HG03097 (cell line): ENCODE measurements at regions not wholly inside any gene's neighbourhood (a gene's known extent, or its start where the extent isn't known, plus 50 kb on each side); places are given as distances from the start of the nearest gene placed in this dataset.
"Not testable (repeated sequence)": the region's sequence is repeated elsewhere in the genome, so short reads cannot be mapped to it uniquely, and the experiment has no call there.

Experiments
- ATAC-seq: cut with Tn5 transposase; IDR thresholded peaks from one replicate; pipeline ENCODE4 v1.9.1; 2021; ENCODE audit not compliant: unreplicated experiment, low FRiP score

DNA sequence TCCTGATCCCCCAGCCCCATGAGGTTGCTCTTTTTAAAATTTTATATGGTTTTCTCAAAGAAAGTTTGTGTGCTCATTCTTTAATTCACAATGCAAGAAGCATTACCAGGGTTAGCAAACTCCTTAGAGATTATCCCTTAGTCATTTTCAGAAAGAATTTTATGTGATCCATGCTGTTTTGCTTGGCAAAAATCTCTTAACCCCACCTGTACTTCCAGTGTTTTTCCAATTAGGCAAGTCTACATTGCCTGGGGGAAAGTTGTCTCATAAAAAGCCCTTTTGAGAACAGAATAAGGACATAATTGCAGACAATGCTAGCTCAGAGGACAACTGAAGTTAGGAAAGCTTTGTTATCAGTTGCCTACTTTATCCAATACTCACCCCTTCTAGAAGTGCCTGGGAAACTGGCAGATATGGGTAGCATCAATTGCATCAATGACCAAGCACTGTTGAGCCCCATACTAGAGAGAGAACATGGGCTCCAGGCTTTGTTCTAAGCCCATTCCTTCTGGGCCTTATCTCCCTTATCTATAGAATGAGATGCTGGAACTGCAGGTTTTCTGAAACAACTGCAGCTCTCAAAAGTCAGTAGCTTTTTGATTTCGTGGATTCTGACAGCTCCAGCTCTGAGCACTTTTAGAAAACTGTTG lies 265.9 kb upstream of the SPHKAP start:
- no peak for ATAC-seq

DNA sequence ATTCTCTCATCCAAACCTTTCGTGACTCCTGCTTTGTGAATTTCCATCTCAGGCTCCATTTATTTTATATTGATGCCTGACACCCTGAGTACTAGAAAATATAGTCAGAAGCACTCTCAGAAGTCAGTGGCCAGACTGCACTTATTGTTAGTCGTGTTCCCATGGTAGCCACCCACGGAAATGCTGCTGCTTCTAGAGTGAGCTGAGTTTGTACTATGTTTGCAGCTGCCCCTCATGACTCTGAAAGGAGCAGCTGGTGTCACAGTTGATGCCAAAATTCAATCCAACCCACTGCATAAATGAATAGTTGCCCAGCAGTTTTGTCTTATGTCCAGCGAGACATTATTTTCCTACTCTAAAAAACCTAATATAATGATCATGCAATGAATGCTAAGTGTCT lies 265.2 kb upstream of the SPHKAP start:
- no peak for ATAC-seq

DNA sequence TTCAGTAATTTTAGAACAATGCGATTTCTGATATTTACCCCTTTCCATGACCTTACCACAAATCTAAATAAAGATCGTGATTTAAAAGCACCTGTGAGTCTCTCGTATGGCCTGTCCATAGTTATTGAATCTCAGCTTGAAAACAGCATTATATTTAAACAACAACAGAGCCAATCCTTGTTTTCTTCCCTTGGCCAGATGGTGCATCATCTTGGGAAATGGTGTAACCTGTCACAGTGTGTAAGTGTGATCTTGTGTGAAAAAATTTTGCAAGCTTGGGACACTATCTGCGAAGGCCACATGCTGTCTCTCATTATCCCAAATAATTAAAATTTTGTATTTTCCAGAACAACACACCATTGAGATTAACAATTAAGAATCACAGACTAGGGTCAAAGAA lies 262.7 kb upstream of the SPHKAP start:
- ATAC-seq, result no peak

DNA sequence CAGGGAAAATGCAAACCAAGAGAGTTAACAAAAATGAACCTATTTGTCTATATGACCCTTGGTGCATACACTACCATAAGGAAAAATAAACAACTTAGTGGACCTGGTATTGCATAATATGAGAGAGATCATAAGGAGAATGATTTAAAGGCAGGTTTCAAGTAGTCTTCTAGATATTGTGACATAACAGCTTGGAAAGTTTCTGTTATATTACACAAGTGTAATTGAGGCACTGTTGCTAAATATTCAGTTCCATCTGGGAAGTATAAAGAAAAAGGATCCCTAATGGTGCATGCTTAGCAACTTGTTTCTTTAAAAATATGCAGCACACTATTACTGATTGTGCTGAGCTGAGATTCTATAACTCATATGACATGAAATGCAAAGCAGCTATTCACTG lies 252.2 kb upstream of the SPHKAP start:
- ATAC-seq, result no peak

DNA sequence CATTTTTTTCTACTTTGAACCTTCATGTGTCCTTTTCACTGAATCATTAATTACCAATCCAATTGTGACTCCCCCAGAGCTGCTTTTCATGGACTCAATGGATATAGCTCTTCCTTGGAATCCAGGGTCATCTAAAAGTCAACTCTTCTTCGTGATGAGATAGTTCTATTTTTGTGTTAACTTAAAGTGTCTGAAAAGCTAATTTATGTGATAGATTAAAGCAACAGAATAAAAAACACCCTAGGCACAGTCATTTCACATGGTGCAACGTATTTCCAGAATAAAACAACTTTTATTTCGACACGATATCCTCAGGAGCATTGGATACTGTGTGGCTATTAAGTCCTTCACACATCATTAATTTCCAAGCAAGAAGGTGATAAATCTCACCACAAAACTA lies 250.6 kb upstream of the SPHKAP start:
- ATAC-seq, result no peak

DNA sequence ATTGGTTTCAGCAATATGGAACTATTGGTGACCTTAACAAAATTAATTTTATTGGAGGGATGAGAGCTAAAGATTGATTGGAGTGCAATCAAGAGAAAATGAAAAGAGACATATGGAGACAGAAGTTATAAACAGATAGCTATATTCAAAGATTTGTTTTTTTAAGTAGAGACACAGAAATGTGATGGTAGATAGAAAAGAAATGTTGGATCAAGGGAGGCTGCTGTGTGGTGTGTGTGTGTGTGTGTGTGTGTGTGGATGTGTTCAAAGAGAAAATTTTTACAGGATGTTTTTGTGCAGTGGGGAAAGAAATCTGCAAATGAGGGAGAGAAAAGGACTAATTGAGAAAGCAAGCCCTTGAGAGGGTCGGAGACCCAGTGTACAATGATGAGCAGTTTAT lies 249.5 kb upstream of the SPHKAP start:
- ATAC-seq, result no peak

DNA sequence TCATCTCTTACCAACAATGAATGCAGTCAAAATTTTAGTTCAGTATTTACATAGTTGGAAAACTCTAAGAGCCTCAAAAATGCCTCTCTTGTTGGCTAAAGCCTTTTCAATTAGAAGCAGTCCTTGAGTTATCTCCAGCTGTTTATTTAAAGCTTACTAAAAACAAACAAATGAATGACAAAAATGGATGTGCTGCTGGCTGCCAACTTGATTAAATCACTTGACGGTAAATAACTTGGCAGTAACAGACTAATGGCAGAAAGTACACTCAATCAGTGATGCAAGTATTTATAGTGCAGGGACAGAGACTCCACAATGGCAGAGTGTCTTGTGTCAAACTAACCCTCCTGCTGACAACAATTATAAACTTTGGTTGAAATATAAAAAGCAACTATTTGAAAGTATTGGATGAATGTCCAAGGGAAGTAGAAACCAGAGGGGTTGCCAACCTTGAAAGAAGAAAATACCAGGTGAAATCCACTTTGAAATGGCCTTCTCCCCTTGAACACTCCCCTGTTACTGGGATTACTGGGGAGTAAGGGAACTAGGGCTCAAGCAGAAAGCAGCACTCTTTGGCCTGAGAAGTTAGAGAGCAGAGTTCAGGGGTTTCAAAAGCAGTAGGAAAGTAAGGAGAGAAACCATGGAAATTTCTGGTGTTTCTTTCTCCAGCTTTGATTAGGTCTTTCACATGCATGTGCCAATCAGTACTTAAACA lies 245.2 kb upstream of the SPHKAP start:
- ATAC-seq, result no peak

DNA sequence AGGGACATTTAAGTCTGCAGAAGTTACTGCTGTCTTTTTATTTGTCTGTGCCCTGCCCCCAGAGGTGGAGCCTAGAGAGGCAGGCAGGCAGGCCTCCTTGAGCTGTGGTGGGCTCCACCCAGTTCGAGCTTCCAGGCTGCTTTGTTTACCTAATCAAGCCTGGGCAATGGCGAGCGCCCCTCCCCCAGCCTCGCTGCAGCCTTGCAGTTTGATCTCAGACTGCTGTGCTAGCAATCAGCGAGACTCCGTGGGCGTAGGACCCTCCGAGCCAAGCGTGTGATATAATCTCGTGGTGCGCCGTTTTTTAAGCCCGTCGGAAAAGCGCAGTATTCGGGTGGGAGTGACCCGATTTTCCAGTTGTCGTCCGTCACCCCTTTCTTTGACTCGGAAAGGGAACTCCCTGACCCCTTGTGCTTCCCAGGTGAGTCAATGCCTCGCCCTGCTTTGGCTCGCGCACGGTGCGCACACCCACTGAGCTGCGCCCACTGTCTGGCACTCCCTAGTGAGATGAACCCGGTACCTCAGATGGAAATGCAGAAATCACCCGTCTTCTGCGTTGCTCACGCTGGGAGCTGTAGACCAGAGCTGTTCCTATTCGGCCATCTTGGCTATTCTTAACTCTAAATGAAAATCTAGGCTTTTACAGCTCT lies 244.0 kb upstream of the SPHKAP start:
- ATAC-seq, result not testable (repeated sequence)

DNA sequence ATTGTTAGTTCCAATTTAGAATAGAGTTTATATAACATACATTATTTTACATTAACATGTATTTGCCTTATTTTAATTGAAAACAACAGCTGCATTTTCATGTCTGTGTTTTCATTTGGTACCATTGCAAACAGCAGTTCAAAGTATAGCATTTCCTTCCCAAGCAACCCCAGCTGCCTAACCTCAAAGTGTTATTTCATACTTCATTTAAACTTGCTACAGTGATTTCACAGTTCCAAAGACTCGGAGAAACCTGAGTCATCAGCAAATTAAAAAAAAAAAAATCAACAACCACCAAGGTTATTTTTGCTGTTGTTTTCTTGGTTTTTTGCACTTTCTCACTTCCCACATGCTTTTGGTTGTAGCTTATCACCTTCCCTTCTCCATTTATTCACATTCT lies 236.5 kb upstream of the SPHKAP start:
- ATAC-seq, result no peak

DNA sequence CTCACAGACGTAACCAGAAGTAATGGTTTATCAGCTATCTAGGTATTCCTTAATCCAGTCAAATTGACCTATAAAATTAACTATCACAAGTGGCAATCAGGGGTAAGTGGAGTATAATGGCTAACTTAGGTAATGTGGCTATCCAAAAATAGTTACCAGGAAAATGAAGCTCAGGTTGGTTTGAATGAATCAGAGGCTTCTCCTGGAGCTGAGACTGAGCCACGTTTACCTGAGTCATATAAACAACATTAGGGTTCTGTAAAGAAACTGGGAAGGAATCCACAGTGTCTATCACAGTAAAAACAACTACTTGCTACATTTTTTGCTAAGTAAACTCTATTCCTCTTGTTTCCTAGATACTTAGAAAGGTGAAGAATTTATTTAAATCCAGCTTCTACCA lies 236.0 kb upstream of the SPHKAP start:
- no peak for ATAC-seq

DNA sequence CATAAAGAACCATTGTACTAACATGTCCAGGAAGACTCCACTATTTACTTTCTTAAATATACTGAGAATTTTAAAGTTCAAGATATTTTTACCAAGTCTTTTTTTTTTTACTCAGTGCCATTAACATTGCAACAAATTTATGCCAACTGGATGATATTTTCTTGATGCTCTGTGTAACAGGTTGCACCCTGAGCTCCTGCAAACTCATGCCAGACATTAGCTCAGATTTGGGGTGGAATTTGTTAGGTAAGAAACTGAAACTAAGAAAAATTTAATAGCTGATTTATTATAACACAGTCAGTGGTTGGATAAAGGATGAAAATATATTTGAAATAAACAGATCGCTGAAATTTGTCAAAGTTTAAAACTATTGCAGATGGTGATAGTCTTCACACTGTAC lies 228.6 kb upstream of the SPHKAP start:
- ATAC-seq, result no peak

DNA sequence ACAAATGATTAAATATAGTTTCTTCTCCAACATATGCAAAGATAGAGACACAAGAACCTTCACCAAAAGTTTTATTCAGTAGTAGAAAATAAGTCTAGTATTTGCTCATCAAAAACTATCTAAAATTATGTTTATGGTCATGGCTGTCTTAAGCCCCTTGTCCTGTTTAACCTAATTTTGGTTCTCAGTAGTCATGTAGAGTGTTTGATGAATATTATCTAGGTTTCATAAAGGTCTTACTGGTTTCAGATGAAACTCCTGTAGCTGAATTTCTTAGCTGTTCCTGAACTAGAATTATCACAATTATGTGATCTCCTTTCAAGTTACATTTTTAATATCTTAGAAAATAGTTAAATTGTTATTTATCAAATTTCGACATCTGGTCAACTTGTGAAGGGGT lies 228.0 kb upstream of the SPHKAP start:
- no peak for ATAC-seq

DNA sequence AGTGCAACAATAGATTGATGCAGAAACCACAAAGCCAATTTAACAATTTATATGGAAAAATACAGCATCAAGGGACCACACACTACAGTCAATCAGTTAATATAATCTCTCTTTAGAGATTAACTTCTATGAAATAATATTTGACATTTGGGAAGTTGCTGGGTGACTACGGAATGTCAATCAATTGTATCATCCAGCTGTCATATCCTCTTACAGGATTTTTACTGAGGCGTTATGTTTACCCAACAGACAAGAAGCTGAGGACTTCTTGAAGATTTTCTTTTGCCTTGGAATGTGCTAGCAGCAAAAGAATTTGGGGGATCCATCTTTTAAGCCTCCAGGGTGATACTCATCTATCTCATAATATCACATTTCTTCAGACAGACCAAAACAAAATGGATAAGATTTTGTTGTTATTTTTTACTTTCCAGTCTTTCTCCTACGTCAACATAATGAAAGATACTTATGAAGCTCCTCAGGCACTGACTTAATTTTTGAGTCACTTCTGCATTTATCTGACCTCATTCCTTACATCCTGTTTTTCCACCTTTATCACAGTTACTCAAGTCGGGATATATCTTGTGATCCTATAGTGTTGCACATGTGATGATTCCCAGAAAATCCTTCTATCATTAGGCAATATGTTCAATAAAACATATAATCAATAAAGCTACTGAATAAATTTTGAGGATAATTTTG lies 227.2 kb upstream of the SPHKAP start:
- ATAC-seq, result no peak

DNA sequence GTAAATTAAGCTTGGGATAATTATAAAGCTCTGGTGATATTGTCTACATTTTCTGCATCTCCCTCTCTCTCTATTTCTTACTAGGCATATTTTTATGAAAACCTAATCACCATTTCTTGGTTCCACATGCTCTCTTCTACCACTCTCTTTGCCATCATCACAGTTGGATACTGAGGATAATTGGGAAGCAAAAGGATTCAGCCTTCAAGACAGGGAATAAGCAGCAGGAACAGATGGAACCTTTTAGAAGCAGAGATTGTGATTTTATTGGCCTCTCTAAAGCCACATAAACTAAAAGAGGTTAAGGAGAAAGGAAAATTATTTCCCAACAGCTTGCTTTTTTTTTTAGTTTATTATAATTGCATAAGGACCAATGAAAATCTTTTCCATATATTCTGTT lies 226.3 kb upstream of the SPHKAP start:
- no peak for ATAC-seq

DNA sequence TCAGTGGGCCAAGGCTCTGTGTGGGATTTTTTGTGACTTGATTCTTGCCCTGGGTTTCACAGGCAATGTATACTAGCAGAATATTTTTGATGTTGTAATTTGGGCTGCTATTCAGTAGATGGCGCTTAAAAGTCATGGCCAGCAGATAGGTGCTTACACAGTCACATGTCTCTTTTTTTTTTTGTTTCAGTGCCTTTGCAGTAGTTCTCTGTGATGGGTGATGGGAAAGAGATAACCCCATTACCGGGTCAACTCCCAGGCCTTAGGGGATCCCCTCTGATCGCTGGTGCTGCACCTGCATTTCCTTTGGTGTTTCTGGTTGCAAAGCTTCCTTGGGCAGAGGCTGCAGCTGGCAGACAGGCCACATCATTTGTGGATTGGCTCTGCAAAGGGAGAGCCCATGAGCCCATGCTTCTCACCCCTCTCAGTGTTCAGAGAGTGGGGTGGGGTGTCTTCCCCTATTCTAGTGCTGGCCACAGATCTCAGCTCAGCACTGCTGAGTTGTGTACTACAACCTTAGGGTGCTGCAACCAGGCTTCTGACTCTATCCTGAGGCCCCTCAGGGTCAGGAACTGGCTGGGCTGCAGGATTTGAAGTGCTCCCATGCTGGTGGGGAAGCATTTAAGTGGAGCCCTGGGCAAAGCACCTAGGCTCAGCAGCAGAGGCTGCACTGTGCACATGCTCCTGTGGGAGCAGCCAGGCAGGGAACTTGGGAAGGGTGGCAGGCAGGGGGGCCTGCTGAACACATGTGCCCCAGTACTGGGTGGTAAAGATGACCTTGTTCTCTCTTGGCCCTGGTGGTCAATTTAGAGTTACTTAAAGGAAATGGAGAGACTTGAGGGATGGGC lies 219.8 kb upstream of the SPHKAP start:
- ATAC-seq, result no peak

DNA sequence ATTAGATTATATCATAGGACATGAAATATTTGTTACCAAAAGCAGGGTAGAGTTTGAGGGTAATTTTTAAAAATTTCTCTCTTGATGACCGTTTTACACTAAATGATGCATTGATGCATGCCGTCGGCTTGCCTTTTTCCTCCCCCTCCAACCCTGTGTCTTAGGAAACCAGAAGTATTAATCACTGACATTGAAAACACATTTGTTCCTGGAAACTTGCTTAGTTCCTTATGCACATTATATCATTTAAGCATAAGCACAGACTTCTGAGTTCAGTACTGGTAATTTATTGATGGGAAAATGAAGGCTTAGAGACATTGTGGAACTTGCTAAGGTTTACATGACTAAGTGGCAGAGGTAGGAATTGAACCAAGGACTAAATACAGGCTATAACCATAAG lies 206.3 kb upstream of the SPHKAP start:
- ATAC-seq, result no peak

DNA sequence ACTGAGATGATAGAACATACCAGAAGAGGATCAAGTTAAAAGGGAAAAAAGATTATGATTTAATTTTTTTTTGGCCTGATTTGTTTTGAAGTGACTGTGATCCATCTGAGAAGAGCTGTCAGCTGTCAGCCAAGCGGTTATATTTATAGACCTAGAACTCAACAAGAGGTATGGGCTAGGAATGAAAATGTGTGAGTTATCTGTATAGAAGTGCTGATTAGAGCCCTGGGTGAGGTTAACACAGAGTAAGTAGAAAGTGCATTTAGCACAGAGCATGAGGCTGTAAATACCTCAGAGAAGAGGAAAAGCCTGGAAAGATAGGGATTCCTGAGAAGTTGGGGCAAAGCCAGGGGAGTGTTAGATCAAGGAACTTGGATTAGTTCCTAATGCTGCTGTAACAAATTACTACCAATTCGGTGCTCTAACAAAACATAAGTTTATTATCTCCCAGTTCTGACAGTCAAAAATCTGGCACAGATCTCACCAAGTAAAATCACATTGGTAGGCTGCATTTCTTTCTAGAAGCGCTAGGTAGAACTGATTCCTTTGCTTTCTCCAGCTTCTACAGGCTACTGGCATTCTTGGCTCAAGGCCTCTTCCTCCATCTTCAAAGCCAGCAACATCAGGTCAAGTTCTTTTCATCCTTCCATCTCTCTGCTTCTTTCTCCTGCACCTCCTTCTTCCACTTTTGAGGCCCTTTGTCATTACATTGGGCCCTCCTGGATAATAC lies 197.4 kb upstream of the SPHKAP start:
- ATAC-seq, result no peak

DNA sequence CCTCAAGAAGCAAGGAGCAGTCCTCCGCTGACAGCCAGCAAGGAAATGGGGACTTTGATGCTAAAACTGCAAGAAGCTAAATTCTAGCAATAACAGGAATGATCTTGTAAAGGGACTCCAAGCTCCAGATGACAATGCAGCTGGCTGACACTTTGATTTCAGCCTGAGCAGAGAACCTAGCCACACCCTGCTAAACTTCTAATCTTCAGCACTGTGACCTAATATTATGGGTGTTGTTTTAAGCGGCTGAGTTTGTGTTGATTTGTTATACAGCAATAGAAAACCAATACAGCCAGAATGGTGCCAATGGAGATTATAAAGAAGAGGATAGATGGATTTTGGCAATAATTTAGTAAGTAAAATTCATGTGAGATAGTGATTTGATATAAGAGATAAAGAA lies 196.7 kb upstream of the SPHKAP start:
- no peak for ATAC-seq

DNA sequence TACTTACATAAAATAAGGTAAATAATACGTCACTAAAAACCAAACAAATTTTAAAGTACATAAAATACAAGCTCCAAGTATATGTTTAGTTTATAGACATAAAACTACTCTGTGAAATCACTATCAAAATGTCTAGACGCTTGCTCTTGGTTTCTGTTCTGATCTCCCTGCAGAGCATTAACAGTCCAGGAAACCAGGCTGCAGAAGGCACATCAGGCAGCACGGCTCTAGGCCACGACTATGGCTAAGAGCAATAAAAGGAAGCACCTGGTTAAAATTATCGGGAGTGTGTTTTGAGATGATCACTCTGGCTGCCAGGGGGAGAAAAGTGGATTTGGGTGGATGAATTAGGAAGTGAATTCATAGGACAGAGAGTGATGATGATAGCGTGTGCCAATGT lies 196.0 kb upstream of the SPHKAP start:
- no peak for ATAC-seq

DNA sequence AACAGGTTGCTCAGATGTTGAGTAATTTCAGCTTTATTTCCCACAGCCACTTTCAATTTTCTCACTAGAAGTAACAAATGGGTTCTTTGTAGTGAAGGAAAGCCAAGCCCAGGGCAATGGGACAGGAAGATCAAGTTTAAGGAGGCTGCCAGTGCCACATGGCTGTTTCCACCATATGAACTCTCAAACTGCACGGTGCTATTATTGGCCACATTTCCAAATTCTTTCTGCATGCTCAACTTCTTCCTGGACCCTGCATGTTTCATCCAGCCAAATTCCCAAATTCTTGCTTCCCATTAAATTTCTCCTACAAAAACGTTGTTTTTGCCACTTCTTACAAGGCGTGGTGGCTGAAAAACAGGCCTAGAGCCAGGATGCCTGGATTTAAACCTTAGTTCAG lies 193.3 kb upstream of the SPHKAP start:
- ATAC-seq, result no peak
